ENCODE measurements at regions not wholly inside any gene's neighbourhood (a gene's known extent, or its start where the extent isn't known, plus 50 kb on each side); places are given as distances from the start of the nearest gene placed in this dataset.

- H3K36me3 ChIP-seq (ENCODE audit: control insufficient read depth in 4 of 4, insufficient read depth in 4 of 4, low read length in 4 of 4): no peaks in the 10 kb centered on the region
Observed at GRCh38 chr2:78734221-78734620, 291.3 kb upstream of the REG3G start.

DNA sequence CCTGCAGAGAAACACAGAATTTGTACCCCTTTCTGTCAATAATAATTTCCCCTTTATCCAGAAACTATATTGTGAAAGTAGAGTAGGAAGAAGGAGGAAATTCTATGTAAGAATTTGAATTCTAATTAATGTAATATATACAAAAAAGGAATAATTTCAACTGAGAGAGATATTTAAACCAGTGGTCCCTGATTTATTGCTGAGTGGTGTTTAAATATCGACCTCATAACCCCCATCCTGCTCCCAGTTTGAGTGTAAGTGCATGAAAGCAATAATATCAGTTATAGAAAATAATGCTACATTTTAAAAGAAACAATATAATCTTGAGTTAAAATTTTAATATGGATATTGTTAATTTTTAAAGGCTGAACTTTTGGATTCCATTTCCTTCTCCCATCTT is 286.2 kb upstream of the REG3G start:
- Histone ChIP-seq H3K27me3 (ENCODE audit: control insufficient read depth in 3 of 3, insufficient read depth in 3 of 3, low read length in 2 of 3) (no peaks in the 10 kb centered on the region), H3K9ac (ENCODE audit: insufficient read depth in 1 of 2, low read length in 2 of 2) (no peak overlapping the region), H3K4me3 (no peak overlapping the region), H3K27ac (ENCODE audit: low read depth in 1 of 2, low read length in 1 of 2) (no peak overlapping the region), H3K4me1 (ENCODE audit: control insufficient read depth in 5 of 5, insufficient read depth in 5 of 5, low read length in 5 of 5) (no peaks in the 10 kb centered on the region), H3K36me3 (ENCODE audit: control insufficient read depth in 4 of 4, insufficient read depth in 4 of 4, low read length in 4 of 4) (no peaks in the 10 kb centered on the region), H3K9me3 (ENCODE audit: control insufficient read depth in 4 of 4, insufficient read depth in 3 of 4, low read length in 3 of 4) (no peaks in the 10 kb centered on the region)
- ATAC-seq (ENCODE audit: insufficient read depth, low FRiP score) (no peak), DNase-seq (no peak)
- TF ChIP-seq CTCF (IDR thresholded peaks at IDR 0.05; ENCODE audit: control extremely low read depth, extremely low read depth): no peak
- 69 to 84% methylated on average over 1 of the region's 1 CpG for WGBS, 2 donors

More at GRCh38 chr2:78734221-78734620, 291.3 kb upstream of the REG3G start:
- WGBS, 2 donors: 85 to 92% methylated on average over 3 of the region's 3 CpGs
- no peak overlapping the region for H3K4me3 ChIP-seq
- H3K9me3 ChIP-seq (ENCODE audit: control insufficient read depth in 4 of 4, insufficient read depth in 3 of 4, low read length in 3 of 4): no peaks in the 10 kb centered on the region
- H3K27me3 ChIP-seq (ENCODE audit: control insufficient read depth in 3 of 3, insufficient read depth in 3 of 3, low read length in 2 of 3): no peaks in the 10 kb centered on the region
- DNase-seq: no peak
- no peak for ATAC-seq (ENCODE audit: insufficient read depth, low FRiP score)
- no peak overlapping the region for H3K27ac ChIP-seq (ENCODE audit: low read depth in 1 of 2, low read length in 1 of 2)
- H3K4me1 ChIP-seq (ENCODE audit: control insufficient read depth in 5 of 5, insufficient read depth in 5 of 5, low read length in 5 of 5): no peaks in the 10 kb centered on the region
- TF ChIP-seq CTCF (IDR thresholded peaks at IDR 0.05; ENCODE audit: control extremely low read depth, extremely low read depth): no peak
- H3K9ac ChIP-seq (ENCODE audit: insufficient read depth in 1 of 2, low read length in 2 of 2): no peak overlapping the region

- Histone ChIP-seq H3K27ac (ENCODE audit: low read depth in 1 of 2, low read length in 1 of 2) (no peak overlapping the region), H3K4me1 (ENCODE audit: control insufficient read depth in 5 of 5, insufficient read depth in 5 of 5, low read length in 5 of 5) (no peaks in the 10 kb centered on the region), H3K36me3 (ENCODE audit: control insufficient read depth in 4 of 4, insufficient read depth in 4 of 4, low read length in 4 of 4) (no peaks in the 10 kb centered on the region), H3K4me3 (no peak overlapping the region), H3K9ac (ENCODE audit: insufficient read depth in 1 of 2, low read length in 2 of 2) (no peak overlapping the region), H3K27me3 (ENCODE audit: control insufficient read depth in 3 of 3, insufficient read depth in 3 of 3, low read length in 2 of 3) (no peaks in the 10 kb centered on the region), H3K9me3 (ENCODE audit: control insufficient read depth in 4 of 4, insufficient read depth in 3 of 4, low read length in 3 of 4) (no peaks in the 10 kb centered on the region)
- DNase-seq: no peak
- TF ChIP-seq CTCF (IDR thresholded peaks at IDR 0.05; ENCODE audit: control extremely low read depth, extremely low read depth): no peak
- WGBS, 2 donors: 0 to 29% methylated on average over 1 of the region's 1 CpG
- ATAC-seq (ENCODE audit: insufficient read depth, low FRiP score): no peak
Observed at GRCh38 chr2:78749638-78750037, 275.9 kb upstream of the REG3G start.

DNA sequence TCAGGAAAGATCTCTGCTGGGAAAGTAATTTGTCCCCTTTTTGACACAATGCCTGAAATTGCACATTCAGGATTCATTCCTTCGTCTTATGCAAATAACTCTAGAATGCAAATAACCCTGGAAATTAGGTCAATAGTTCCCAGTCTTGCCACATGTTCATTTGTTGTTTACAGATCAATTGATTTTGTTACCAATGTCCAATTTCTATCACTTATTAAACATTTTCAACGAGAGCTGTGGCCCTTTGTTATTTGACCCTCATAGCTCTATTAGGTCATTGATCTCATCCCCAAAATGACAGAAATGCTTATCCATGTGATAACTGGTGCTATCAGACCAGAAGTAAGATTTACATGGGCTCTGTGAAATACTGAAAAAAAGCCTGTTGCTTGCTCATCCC is 275.3 kb upstream of the REG3G start:
- no peaks in the 10 kb centered on the region for H3K9me3 ChIP-seq (ENCODE audit: control insufficient read depth in 4 of 4, insufficient read depth in 3 of 4, low read length in 3 of 4)
- H3K4me3 ChIP-seq: no peak overlapping the region
- DNase-seq (no peak), ATAC-seq (ENCODE audit: insufficient read depth, low FRiP score) (no peak)
- H3K27ac ChIP-seq (ENCODE audit: low read depth in 1 of 2, low read length in 1 of 2): no peak overlapping the region
- H3K9ac ChIP-seq (ENCODE audit: insufficient read depth in 1 of 2, low read length in 2 of 2): no peak overlapping the region
- 64 to 79% methylated on average over 2 of the region's 2 CpGs for WGBS, 2 donors
- H3K27me3 ChIP-seq (ENCODE audit: control insufficient read depth in 3 of 3, insufficient read depth in 3 of 3, low read length in 2 of 3): no peaks in the 10 kb centered on the region
- no peak for TF ChIP-seq CTCF (IDR thresholded peaks at IDR 0.05; ENCODE audit: control extremely low read depth, extremely low read depth)
- H3K36me3 ChIP-seq (ENCODE audit: control insufficient read depth in 4 of 4, insufficient read depth in 4 of 4, low read length in 4 of 4): no peaks in the 10 kb centered on the region
- no peaks in the 10 kb centered on the region for H3K4me1 ChIP-seq (ENCODE audit: control insufficient read depth in 5 of 5, insufficient read depth in 5 of 5, low read length in 5 of 5)

All from lung (tissue), 11 donors.